ENCODE measurements at regions not wholly inside any gene's neighbourhood (a gene's known extent, or its start where the extent isn't known, plus 50 kb on each side); places are given as distances from the start of the nearest gene placed in this dataset.

- no peak for DNase-seq (ENCODE audit: low read depth)
- in situ Hi-C loops (cut with HindIII; ENCODE audit: low sequenced_read_pairs), result no loop called here
- TF ChIP-seq, protein P1, sequence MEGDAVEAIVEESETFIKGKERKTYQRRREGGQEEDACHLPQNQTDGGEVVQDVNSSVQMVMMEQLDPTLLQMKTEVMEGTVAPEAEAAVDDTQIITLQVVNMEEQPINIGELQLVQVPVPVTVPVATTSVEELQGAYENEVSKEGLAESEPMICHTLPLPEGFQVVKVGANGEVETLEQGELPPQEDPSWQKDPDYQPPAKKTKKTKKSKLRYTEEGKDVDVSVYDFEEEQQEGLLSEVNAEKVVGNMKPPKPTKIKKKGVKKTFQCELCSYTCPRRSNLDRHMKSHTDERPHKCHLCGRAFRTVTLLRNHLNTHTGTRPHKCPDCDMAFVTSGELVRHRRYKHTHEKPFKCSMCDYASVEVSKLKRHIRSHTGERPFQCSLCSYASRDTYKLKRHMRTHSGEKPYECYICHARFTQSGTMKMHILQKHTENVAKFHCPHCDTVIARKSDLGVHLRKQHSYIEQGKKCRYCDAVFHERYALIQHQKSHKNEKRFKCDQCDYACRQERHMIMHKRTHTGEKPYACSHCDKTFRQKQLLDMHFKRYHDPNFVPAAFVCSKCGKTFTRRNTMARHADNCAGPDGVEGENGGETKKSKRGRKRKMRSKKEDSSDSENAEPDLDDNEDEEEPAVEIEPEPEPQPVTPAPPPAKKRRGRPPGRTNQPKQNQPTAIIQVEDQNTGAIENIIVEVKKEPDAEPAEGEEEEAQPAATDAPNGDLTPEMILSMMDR (IDR thresholded peaks at IDR 0.05; ENCODE audit: low read depth, low read length, missing control alignments), result no peak
- H3K4me3 ChIP-seq (ENCODE audit: low read depth, low read length), result no peak overlapping the region
Measured at GRCh38 chr1:55374801-55375616, 159.8 kb upstream of the USP24 start.

- in situ Hi-C loops (cut with HindIII; ENCODE audit: low sequenced_read_pairs), result no loop called here
- TF ChIP-seq, protein P1 (IDR thresholded peaks at IDR 0.05; ENCODE audit: low read depth, low read length, missing control alignments), result no peak
- no peak for DNase-seq (ENCODE audit: low read depth)
- H3K4me3 ChIP-seq (ENCODE audit: low read depth, low read length), result no peak overlapping the region
Measured at GRCh38 chr1:55374216-55374615, 159.1 kb upstream of the USP24 start.

GRCh38 chr1:55369474-55369873 lies 154.3 kb upstream of the USP24 start:
- TF ChIP-seq, protein P1 (IDR thresholded peaks at IDR 0.05; ENCODE audit: low read depth, low read length, missing control alignments), result no peak
- no peak for DNase-seq (ENCODE audit: low read depth)
- in situ Hi-C loops (cut with HindIII; ENCODE audit: low sequenced_read_pairs), result no loop called here
- no peak overlapping the region for H3K4me3 ChIP-seq (ENCODE audit: low read depth, low read length)

DNA sequence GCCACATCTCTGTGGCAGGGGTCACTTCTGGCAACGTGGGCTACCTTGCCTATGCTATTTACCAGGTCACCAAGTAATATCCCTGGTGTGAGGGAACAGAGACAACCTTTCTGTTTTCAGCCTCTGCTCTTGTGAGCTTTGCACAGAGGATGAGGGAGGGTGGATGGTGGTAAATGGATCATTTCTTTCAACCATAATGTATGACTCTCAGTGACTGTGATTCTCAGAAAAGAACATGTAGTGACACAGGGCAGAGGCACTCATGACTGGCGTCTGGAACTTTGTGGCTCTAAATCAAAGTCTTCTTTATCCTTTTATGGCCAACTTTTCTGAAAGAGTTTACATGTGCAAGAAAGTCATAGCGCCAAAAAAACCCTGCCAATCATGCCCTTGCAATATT lies 153.5 kb upstream of the USP24 start:
- H3K4me3 ChIP-seq (ENCODE audit: low read depth, low read length), result no peak overlapping the region
- in situ Hi-C loops (cut with HindIII; ENCODE audit: low sequenced_read_pairs), result no loop called here
- DNase-seq (ENCODE audit: low read depth), result no peak
- TF ChIP-seq, protein P1 (IDR thresholded peaks at IDR 0.05; ENCODE audit: low read depth, low read length, missing control alignments), result no peak

GRCh38 chr1:55367273-55367672 lies 152.1 kb upstream of the USP24 start:
- in situ Hi-C loops (cut with HindIII; ENCODE audit: low sequenced_read_pairs), result no loop called here
- DNase-seq (ENCODE audit: low read depth), result no peak
- no peak overlapping the region for H3K4me3 ChIP-seq (ENCODE audit: low read depth, low read length)
- TF ChIP-seq, protein P1 (IDR thresholded peaks at IDR 0.05; ENCODE audit: low read depth, low read length, missing control alignments), result no peak

DNA sequence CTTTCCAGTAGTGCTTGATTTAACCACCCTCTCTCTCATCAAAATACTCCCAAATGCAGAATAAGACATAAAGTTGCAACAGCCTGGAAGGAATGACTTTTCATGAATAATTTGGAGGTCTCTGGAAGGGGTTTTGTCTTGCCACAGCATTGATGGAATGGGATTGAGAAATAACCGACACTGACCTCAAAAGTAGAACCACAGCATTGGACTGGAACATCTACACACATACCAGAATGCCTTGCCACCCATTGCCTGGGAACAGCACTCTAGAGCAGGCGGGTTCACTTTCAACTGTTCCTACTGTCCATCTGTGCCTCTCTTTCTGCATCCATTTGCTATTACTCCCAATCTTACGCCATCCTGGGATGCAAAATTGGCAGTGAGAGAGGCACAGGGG lies 149.1 kb upstream of the USP24 start:
- TF ChIP-seq, protein P1 (IDR thresholded peaks at IDR 0.05; ENCODE audit: low read depth, low read length, missing control alignments), result no peak
- no peak overlapping the region for H3K4me3 ChIP-seq (ENCODE audit: low read depth, low read length)
- no peak for DNase-seq (ENCODE audit: low read depth)
- in situ Hi-C loops (cut with HindIII; ENCODE audit: low sequenced_read_pairs), result no loop called here

Data from astrocyte of the cerebellum (primary cell).